HG02759 (cell line): ENCODE measurements at regions not wholly inside any gene's neighbourhood (a gene's known extent, or its start where the extent isn't known, plus 50 kb on each side); places are given as distances from the start of the nearest gene placed in this dataset.
"Not testable (repeated sequence)": the region's sequence is repeated elsewhere in the genome, so short reads cannot be mapped to it uniquely, and the experiment has no call there.

Experiments
- ATAC-seq: cut with Tn5 transposase; IDR thresholded peaks from one replicate; pipeline ENCODE4 v1.9.1; 2021; ENCODE audit warnings: mild to moderate bottlenecking, moderate library complexity; ENCODE audit not compliant: unreplicated experiment

DNA sequence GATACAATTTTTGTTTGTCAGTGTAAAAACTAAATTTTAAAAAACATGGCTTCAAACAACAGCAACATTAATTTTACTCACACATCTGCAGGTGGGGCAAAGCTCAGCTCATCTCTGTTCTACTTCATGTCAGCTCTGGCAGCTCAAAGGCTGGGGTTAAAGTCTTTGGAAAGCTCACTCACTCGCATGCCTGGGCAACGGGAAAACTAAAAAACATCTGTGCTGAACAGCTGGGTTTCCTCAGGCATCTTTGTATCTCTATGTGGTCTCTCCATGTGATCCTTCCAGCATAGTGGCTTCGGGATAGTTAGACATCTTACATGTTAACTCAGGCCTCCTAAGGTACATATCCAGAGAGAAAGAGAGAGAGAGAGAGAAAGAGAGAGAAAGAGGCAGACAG, 499.6 kb downstream of the RFPL4B start:
- ATAC-seq = no peak

DNA sequence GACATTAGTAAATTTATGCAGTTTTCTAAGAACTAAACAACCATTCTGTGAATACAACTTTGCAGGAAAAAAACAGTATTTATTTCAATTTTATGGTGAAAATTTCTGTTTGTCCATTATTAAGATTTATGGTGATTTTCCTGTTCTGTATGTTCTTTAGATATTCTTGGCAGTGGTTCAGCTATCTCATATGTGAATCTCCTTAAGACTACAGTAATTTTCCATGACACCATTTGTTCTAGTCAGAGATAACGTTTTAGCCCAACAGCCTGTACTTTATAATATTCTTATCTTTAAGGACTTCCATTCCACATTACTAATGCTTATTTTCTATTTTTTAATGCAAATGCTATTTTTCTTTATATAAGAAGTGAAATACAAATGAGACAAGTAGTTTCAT, 504.0 kb downstream of the RFPL4B start:
- no peak for ATAC-seq

DNA sequence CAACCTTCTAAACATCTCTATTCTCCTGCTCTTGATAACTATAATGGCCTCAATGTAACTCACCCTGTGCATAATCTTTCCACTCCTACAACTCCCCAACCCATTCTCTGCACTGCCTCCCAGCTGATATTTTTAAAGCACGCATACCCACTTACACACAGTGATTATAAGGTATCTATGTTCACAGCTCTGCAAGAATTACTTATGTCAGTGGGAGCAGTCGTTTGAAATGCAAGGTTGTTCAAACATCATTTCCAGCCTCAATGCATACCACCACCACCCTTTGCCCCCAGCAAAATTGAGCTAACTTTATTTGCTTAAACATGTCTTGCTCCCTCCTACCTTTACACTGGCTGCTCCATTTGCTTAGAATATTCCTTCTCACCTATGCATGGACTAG, 506.0 kb downstream of the RFPL4B start:
- ATAC-seq = no peak

DNA sequence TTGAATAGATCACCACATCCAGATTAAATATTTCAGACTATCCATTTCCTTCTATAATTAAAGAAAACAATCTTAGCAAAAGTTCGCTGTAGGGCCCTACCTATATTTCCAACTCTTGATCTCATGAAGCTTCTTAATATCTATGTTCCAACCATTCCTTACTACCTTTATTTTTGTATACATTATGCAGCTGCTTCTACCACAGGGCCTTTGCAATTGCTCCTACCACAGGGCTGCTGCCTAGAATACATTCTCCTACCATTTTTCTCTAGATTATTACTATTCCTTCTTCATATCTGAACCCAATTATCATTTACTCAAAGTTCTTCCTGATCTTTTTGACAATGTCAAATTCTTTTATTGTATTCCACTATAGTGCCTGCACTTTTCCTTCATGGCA, 516.6 kb downstream of the RFPL4B start:
- ATAC-seq = no peak

DNA sequence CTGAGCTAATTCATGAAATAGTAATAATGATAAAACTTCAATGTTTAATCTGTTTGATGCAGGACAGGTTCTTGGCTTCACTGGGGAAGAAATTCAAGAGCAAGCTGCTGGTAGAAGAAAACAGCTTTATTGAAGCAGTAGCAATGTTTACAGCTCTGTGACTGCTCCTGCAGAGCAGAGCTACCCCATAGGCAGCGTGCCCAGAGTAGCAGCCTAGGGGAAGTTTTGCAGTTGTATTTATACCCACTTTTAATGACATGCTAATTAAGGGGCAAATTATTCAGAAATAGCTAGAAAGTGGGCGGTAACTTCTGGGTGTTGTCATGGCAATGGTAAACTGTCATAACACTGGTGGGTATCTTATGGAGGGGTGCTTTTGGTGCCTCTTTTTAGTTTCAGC, 518.0 kb downstream of the RFPL4B start:
- no peak for ATAC-seq

DNA sequence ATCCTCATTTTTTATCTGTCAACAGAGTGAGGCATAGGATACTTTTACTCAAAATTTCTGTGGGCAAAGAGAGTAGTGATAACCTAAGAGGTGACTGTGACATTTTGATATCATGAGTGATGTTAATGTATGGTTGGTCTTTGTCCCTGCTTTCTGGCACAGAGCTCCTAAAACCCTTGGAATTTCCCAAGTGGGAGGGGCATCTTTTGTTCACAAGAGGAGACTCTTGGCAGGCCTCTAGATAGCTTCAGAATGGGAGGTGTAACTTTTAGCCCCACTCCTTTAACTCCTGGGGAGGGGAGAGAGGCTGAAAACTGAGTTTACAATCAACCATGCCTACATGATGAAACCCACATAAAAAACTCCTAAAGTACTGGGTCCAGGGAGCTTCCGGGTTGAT, 527.8 kb downstream of the RFPL4B start:
- no peak for ATAC-seq

DNA sequence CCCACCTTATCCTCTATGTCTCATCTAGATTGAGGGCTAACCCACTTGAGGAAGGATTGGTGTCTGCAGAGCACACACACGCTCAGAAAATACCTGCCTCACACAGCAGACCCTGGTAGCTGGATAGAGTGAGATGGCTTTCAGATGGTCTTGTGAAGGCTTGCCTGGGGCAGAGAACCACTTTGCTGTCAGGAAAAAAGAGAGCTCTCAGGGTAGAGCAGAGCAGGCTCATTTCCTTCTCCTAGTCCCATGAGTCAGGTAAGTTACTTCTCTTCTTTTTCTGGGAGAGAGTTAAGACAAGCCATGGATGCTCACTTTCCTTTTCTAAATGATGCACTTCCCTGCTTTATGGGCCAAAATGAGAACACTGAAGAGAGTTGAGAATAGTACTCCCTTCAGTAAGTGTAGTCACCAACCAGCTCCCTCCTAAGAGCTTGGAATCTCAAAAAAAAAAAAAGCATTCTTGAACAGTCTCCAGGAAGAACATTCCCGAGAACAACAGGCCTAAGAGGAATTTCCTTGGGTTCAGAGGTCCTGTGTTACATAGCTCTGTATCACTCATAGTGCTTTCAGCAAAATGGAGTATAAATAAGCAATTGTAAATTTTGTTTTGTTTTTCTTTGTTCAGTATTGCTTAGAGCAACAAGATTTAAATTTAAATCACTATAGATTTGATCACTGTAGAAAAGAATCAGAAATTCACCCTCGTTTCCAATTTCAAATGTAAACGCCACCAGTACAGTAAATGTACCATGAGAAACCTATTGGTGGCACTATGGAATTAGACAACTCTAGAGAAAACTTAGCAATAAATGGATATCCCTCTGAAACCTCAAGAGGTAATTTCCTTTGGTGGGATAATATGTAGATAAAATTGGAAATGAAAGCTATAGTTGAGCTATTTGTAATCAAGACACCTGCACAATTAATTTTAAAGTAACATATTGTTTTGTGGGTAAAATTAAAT, 530.3 kb downstream of the RFPL4B start:
- no peak for ATAC-seq

DNA sequence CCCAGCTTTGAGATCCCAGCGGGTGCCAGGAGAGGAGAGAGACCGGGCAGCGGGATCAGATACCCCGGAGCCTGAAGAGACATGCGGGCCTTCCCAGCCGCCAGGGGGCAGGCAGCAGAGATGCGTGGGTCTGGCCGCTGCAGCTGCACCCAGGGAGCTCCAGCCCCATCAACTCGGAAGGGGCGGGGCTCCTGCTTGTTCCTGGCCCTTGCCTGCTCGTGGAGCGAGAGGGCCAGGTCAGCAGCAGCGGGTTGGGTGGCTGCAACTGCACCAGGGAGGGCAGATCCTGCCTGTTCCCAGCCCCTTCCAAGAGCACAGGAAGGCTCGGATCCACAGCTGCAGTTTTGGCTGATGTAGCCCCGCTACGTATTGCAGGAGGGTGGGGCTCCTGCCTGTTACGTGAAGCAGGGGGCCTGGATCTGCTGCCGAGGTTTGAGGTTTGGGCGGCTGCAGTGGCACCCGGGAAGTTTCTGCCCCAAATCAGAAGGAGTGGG, 532.8 kb downstream of the RFPL4B start:
- no peak for ATAC-seq

DNA sequence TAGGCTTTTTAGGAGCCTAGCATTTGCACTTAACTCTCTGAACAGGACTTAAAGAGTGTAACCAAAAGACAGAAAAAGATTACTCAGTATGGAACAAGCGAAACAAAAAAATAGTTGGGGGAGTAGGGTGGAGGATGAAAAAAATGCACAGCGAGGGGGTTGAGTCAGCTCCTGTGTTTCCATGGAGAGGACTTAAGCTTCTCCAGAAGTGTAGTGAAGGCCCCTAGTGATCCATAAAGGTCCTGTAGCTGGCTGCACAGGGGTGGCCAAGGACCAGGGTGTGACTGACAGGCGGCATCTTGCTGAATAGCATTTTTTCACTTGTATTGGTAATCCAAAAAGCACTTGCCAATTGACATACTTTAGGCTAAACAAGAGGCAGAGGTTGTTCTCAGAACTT, 533.9 kb downstream of the RFPL4B start:
- ATAC-seq = no peak

DNA sequence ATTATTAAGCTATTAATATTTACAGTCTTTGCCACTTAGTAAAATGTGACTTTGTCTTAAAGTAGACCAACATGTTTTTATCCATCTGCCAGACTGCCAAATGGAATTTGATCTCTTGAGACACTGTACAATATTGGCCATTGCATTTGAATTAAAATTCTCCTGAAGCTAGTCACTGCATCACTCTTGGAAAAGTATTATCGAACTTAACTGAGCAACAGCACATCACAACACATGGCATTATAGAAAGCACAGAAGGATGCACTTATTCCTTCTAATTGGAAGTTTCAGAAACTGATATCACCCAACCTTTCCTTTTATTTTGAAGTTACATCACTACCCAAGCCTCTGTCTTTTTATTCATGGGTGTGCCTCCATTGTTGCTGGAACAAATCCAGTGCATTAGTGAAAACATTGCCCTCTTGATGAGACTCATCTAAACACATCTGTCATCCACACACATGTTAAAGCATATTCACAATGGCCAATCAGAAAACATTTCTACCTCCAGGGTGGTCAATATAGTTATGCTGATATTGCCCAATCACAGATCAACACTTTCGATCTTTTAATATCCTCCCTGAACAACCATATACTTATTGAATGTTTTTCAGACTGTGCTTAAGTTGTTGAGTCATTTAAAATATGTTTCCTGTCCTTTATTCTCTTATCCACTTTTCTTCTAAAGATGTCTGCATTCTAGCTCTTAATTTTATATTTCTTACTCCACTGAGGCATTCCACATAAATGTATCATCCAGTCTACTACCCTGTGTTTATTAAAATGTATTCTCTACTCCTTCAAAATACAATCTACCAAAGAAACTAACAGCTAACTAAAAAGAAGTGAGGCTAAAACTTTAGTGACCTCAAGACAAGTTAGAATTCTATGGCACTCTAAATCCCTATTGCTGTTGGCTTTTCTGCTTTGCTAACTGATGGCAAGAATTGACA, 535.0 kb downstream of the RFPL4B start:
- ATAC-seq = no peak

DNA sequence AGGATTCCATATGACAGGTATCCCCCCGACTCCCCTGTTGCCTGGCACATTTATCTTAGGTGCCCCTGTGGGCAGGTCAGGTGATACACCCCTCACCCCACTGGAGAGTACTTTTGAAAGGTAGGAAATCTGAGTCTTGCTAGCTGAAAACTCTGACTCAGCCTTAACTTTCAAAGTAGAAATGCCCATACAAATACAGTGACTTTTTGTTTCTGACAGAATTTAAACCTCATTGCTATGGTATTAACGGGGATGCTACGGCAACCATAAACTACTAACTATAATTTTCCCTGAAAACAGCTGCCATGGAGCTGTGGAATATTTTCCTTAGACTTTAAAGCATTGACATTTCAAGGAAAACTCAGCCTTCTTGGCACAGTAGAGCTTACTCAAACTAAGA, 536.0 kb downstream of the RFPL4B start:
- ATAC-seq = no peak

DNA sequence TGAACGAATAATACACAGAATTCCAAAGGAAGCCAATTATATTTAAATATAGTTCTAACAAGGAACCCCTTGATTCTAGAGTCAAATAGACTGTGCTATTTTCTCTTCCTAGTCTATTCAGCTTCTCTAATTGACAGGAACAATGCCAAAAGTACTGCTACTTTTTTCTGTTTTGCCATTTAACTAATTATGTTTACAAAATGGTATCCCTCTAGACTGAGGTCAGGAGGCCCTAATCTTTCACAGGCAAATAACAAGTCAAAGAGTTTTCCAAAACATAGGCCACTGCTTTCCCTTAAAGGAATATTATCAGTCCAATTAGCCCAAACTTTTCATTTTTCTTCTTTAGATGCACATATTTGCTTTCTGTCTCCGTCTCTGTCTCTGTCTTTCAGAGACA, 539.3 kb downstream of the RFPL4B start:
- no peak for ATAC-seq

DNA sequence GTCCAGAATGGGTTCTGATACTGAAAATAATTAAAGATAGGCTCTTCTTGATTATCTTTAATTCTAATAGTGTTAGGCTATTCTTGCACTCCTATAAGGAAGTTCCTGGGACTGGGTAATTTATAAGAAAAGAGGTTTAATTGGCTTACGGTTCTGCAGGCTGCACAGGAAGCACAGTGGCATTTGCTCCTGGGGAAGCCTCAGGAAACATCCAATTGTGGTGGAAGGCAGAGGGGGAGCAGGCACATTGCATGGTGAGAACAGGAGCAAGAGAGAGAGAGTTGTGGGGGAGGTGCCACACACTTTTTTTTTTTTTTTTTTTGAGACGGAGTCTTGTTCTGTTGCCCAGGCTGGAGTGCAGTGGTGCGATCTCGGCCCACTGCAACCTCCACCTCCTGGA, 540.3 kb downstream of the RFPL4B start:
- not testable (repeated sequence) for ATAC-seq

DNA sequence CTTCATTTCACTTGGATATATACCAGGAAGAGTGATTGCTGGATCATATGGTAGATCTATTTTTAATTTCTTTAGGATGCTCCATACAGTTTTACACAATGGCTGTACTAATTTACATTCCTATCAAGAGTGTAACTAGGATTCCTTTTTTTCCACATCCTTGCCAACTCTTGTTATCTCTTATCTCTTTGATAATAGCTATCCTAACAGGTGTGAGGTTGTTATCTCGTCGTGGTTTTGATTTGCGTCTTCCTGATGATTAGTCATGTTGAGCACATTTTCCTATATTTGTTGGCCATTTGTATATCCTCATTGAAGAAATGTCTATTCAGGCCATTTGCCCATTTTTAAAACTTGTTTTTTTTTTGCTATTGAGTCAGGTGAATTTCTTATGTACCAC, 552.4 kb downstream of the RFPL4B start:
- ATAC-seq = no peak

DNA sequence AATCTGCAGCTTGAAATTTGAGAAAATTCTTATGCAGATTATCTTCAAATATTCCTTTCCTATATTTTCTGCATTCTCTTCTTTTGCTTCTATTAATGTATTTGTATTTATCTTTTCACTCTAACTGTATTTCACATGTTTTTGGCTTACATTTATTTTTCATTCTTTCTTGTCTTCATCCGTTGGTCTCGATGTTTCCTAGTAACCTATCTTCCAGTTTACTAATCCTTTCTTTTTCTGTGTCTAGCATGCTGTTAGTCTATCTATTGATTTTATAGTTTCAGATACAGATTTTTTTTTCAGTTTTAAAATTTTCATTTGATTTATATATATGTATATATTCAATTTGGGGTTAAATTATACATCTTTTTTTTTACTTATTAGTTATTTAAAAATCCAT, 556.2 kb downstream of the RFPL4B start:
- no peak for ATAC-seq

DNA sequence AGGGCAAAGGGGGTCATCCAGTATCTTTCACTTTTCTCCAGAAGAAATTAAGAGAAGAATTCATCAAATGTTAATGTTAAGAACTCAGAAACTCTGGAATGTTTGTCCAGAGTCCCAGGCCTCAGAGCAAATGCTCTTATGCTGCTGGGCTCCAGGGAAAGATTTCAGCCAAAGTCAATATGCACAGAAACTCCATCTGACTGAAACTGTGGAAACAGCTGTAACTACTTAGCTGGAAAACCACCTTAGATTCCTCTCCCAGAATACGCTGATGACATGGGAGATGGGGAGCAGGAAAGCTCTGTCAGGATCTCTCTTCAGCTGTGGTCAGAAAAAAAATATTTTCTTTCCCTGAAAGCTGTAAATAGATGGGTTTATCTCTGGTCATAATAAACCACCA, 559.6 kb downstream of the RFPL4B start:
- no peak for ATAC-seq

DNA sequence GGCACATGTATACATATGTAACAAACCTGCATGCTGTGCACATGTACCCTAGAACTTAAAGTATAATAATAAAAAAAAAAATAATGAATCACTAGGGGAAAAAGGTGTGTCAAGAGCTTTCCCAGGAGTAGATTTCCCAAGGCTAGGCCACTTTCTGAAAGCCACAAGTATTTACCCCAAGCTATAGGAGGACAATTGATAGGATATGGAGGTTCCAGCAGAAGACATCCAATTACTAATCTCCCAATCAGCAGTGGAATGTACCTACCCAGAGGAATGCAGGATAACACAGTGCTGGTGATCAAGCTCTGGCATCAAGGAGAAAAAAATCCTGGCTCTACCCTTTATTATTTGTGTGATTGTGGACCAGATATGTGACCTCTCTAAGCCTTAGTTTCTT, 562.7 kb downstream of the RFPL4B start:
- ATAC-seq = no peak

DNA sequence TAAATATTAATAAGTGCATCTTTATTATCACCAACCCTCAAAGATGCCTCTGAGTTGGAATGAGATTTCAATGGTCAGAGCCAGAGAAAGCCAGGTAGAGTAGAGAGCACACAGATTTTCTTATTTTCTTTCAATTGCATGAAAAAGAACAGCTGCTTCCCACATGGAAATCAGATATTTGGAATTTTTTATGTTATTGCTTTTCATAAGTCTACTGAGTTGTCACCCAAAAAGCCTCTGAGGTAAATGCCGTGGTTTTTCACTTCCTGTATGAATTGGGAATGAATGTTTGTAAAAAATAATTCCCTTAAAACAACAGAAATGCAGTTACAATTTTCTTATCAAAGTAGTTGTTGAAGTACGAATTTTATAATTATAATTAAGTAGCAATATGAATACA, 563.1 kb downstream of the RFPL4B start:
- ATAC-seq = no peak

DNA sequence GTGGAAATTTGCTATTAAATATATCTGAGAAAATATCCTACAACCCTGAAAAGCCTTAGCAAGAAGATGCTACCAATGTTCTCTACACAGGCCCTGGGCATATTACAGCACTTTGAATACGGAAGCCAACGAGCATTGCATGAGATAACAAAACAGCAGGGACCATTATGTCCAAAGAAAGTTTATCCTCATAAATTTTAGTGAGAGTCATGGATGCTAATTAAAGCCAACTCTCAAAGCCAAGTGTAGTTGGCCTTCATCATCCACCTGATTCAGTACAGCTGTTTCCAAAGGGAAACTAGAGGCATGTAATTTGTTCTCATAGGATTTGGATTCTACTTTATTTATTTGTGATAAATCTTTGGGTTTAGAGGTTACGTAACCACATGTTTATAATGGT, 564.8 kb downstream of the RFPL4B start:
- ATAC-seq = no peak

DNA sequence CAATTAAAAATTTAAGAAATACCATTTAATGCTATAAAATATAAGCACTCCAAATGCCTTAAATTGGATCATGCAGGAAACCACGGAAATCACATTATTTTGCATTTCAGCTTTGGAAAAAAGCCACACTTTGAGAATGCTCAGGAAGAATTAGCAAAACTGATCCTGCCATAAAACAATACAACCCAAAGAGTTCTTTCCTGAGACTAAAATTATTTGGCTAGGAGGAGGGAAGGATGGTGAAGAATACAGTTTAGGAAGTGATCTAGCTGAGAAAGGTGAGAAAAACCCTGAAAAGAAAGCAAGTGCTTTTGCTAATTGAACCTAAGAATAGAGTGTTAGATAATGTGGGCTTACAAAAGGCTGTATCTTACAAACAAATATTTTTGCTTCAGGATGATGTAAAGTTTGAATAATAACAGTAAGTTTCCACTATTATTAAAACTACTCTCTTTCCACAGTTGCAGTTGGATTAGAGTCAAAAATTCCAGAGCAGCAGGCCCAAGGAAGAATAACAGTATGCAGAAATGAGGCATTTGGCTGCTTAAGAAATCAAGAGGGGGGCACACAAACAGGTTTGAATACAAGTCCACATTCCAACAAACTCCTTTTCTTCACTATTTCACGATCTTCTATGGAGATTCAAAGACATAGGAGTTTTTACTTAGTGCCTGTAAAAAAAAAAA, 565.4 kb downstream of the RFPL4B start:
- ATAC-seq = no peak

DNA sequence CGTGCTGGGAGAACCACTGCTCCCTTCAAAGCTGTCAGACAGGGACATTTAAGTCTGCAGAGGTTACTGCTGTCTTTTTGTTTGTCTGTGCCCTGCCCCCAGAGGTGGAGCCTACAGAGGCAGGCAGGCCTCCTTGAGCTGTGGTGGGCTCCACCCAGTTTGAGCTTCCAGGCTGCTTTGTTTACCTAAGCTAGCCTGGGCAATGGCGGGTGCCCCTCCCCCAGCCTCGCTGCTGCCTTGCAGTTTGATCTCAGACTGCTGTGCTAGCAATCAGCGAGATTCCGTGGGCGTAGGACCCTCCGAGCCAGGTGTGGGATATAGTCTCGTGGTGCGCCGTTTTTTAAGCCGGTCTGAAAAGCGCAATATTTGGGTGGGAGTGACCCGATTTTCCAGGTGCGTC, 572.6 kb downstream of the RFPL4B start:
- ATAC-seq = not testable (repeated sequence)
